ENCODE measurements at regions not wholly inside any gene's neighbourhood (a gene's known extent, or its start where the extent isn't known, plus 50 kb on each side); places are given as distances from the start of the nearest gene placed in this dataset.
A peak's percentile ranks its signal among the peaks of the same experiment; 100 is the strongest.
"Not testable (repeated sequence)": the region's sequence is repeated elsewhere in the genome, so short reads cannot be mapped to it uniquely, and the experiment has no call there.

DNA sequence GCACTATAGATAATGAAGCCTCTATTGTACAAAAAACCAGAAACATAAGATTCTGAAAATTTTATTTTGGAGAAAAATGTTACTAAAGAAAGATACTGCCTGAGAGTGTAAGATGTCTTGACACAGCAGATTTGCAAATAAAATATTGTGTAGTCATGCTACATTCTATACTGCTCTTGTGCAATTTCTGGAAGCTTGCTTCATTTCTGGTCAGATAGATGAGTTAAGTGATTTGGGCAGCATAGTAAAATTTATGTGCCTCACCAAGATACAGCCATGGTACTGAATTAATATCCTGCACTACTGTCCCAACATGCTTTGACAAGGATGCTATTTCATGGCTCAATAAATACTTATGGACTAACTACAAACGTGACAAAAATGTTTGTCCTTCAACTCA lies 55.1 kb upstream of the STARD13 start:
- DNase-seq = peak; percentile 27

DNA sequence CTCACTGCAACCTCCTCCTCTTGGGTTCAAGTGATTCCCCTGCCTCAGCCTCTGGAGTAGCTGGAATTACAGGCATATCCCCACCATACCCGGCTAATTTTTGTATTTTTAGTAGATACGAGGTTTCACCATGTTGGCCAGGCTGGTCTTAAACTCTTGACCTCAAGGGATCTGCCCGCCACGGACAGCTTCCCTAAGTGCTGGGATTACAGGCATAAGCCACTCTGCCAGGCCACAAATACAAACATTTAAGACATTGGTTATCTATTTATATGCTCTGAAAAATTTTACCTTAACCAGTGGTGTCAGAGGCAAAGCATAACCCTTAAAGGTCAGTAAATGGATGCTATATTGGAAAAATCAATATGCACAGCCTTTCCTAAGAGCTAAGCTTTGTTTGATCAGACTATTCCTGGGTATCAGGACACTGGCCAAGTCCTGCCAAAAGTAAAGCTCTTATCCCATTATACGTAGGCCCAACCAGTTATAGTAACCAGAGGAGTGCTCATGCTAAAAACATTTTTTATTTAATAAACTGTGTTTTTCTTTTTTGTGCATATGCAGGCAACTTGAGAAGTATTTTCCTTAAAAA lies 56.4 kb upstream of the STARD13 start:
- DNase-seq = no peak

DNA sequence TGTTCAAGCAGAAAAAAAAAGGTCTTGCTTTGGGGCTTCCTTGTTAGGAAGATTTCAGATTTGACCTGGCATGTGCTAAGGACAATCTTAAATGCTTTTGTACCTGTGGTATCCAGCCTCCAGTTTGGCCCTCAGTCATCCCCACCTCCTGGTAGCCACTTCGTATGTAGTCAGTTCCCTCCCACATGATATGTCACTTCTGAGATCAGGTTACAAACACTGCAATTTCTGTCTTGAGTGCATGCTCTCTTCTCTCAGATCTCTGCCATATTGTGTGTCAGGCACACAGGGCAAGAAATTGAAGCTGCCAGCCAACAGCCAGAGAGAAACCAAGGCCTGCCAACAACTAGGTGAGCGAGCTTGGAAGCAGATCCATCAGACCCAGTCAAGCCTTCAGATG lies 60.3 kb upstream of the STARD13 start:
- no peak for DNase-seq

GRCh38 chr13:33347861-33348260 lies 62.3 kb upstream of the STARD13 start:
- no peak for DNase-seq

GRCh38 chr13:33348366-33348765 lies 62.8 kb upstream of the STARD13 start:
- peak; percentile 16 for DNase-seq

- peak; percentile 13 for DNase-seq
Observed at GRCh38 chr13:33349288-33349985, 63.9 kb upstream of the STARD13 start.

DNA sequence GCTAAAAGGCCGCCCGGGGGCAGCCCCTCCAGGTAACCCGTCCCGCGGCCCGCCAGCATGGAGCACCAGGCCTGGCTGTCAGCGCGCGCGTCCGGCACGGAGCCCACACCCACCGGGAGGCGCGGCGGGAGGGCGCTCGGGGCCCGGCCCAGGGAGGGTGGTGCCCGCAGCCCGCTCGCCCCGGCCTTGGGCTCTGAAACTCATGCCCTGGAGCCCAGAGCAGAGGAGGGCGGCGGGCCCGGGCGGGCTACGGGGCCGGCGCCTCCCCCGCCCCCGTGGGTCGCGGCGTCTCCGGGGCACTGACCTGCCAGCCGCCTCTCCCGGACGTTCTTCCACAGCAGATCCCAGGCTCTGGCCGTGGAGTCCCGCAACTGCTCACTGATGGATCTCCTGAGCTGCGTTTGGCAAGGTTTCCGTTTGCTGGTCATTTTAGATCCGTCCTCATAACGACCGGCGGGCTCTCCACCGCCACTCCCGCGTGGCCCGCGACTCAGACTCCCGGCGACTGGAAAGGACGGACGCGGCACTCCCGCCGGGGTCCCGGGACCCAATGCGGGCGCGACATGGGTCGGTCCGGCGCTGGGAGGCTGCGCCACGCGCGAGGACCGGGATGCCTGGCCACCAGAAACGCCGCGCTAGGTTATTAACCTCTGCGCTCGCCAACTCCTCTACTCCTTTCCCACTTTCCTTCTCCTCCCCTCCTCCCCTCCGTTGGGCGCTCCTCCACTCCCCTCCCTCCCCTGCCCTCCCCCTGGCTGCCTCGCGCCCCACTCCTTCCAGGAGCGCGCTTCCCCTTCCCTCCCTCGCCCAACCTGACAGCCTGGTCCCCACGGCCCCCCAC lies 64.7 kb upstream of the STARD13 start:
- DNase-seq = peak; percentile 23

DNA sequence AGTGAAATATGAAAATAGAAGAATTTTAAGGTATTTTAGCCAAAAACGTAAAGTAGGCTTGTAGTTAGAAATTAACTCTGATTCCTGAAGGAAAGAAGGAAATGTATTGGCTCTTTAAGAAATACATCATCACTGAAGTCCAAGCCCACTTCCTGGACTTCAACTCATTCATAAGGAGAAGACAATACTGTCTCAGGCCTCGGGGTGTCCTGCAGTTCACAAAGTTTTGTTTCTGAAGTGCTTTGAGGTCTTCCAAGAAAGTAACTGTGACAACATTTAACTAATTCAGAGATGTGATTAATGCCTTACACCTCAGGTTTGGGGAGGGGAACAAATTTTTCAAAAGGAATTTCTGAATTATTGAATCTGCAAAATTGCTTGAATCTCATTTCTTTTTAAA lies 65.8 kb upstream of the STARD13 start:
- peak; percentile 68 for DNase-seq

DNA sequence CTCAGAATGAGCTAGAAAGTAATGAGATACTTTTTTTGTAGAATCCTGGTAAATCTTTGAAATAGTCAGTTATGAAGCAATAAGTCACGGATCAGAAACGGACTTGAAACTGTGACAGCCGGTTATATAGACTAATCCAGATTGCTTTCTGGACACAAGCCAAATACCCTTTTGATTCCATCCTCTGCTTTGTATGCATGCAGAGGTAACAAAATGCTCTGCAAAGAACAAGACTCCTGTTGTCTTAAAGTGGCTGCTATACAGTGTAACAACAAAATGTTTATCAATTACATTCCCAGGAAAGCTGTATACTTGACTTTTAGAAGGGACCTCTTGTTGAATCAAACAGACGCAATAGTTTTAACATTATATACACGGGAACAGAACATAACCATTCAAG lies 66.5 kb upstream of the STARD13 start:
- DNase-seq = no peak

DNA sequence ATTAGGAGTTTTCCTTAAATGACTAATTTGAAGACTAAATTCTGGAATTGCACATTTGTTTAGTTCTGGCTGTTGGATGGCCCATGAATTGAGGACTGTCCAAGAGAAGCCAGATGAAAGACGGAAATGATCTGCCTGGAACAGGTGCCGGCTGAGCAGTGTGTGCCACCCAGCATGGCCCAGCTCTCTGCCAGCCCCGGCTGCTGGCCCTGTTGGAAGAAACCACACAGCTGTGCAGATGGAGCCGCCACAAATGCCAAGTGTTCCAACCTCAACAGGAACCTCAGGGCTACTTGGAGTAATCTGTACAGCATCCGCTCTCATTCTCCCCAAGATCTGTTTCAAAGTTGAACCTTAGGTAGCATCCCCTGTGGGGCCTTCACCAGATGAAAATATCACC lies 67.0 kb upstream of the STARD13 start:
- DNase-seq = no peak

GRCh38 chr13:33353210-33353609 lies 67.7 kb upstream of the STARD13 start:
- DNase-seq = no peak

GRCh38 chr13:33353646-33354045 lies 68.1 kb upstream of the STARD13 start:
- DNase-seq = no peak

GRCh38 chr13:33355201-33355895 lies 69.8 kb upstream of the STARD13 start:
- no peak for DNase-seq

GRCh38 chr13:33358076-33358475 lies 72.5 kb upstream of the STARD13 start:
- not testable (repeated sequence) for DNase-seq

GRCh38 chr13:33362986-33363727 lies 77.6 kb upstream of the STARD13 start:
- no peak for DNase-seq

- no peak for DNase-seq
Observed at GRCh38 chr13:33364192-33364591, 78.6 kb upstream of the STARD13 start.

GRCh38 chr13:33366469-33367062 lies 81.0 kb upstream of the STARD13 start:
- no peak for DNase-seq

GRCh38 chr13:33367171-33367895 lies 81.8 kb upstream of the STARD13 start:
- no peak for DNase-seq

- DNase-seq = no peak
Observed at GRCh38 chr13:33367926-33368325, 82.4 kb upstream of the STARD13 start.

GRCh38 chr13:33369073-33369472 lies 83.5 kb upstream of the STARD13 start:
- DNase-seq = no peak

DNA sequence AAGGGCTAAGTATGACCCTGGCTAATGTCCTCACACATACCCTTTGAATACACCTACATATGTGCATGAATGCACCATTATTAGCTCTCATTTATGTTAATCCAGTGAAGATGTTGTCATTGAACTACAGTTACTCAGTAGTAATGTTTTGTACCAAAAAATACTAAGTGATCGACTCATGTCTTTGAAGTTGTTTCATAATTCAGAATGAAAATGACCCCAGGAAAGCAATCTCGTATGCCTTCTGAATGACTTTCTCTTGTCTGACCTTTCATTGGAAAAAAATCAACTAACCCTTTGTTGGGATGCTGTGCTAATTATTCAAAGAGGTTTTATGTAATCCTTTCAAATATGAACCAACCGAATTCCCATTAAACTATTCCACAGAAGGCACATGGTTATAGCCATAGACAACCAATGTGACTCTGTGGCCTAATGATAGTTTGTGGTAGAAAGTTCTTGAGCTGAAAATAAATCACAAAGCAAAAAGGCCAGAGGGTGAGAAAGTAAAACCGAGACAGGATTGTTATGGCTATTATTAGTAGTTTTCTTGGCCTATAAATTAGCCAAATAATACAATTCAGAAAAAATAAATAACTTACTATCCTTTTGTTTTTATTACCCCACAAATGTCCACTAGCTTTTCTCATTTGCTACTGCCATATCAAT lies 86.8 kb upstream of the STARD13 start:
- peak; percentile 8 for DNase-seq

Data from HCEC 1CT (cell line).